ENCODE measurements at regions not wholly inside any gene's neighbourhood (a gene's known extent, or its start where the extent isn't known, plus 50 kb on each side); places are given as distances from the start of the nearest gene placed in this dataset.
A peak's percentile ranks its signal among the peaks of the same experiment; 100 is the strongest.

DNA sequence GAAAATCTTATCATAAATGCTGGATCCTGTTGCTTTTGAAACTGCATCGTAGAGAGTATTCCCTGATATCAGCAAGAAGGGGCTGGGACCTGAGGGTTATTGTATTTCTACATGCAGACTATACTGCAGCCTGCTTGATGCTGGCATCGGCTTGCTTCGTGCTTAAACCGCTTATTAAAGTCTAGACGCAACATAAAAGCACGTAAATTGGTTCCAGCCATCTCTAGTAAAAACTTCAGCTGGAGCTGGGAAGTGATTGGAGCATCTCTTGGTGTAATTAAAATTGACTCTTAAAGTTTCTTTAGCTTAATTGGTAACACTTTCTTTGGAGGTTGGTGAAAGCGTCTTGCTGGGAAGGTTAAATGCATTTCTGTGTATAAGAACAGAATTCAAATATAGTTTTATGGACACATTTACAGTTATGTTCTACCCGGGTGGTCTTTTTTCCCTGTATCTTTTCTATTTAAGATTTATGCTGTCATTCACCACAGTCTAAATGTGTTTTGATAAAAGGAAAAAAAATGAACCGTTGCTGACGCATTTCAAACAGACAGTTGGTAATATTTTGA lies 139.0 kb upstream of the JAG1 start:
- no peak overlapping the region for H3K9ac ChIP-seq
- Mint-ChIP-seq H3K4me1 (peaks cover 3% of the 10 kb centered on the region), H3K27me3 (ENCODE audit: insufficient read depth, low read depth) (no peaks in the 10 kb centered on the region), H3K4me3 (no peak overlapping the region), H3K9me3 (peaks cover 3% of the 10 kb centered on the region), H3K36me3 (no peaks in the 10 kb centered on the region), H3K27ac (no peak overlapping the region)
- H3K27me3 ChIP-seq: no peaks in the 10 kb centered on the region
- H2AFZ ChIP-seq (replicated peaks): no peak overlapping the region
- H3F3A ChIP-seq (ENCODE audit: low read depth): no peaks in the 10 kb centered on the region
- H3K79me2 ChIP-seq (ENCODE audit: low read depth): no peaks in the 10 kb centered on the region
- H3K4me1 ChIP-seq: no peaks in the 10 kb centered on the region
- H3K36me3 ChIP-seq: no peaks in the 10 kb centered on the region
- H3K4me2 ChIP-seq: no peak overlapping the region
- no peak for TF ChIP-seq EZH2phosphoT487 (IDR thresholded peaks at IDR 0.05)
- no peak for TF ChIP-seq EZH2 (IDR thresholded peaks at IDR 0.05)
- TF ChIP-seq, protein P1, sequence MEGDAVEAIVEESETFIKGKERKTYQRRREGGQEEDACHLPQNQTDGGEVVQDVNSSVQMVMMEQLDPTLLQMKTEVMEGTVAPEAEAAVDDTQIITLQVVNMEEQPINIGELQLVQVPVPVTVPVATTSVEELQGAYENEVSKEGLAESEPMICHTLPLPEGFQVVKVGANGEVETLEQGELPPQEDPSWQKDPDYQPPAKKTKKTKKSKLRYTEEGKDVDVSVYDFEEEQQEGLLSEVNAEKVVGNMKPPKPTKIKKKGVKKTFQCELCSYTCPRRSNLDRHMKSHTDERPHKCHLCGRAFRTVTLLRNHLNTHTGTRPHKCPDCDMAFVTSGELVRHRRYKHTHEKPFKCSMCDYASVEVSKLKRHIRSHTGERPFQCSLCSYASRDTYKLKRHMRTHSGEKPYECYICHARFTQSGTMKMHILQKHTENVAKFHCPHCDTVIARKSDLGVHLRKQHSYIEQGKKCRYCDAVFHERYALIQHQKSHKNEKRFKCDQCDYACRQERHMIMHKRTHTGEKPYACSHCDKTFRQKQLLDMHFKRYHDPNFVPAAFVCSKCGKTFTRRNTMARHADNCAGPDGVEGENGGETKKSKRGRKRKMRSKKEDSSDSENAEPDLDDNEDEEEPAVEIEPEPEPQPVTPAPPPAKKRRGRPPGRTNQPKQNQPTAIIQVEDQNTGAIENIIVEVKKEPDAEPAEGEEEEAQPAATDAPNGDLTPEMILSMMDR (IDR thresholded peaks at IDR 0.05): no peak
- H3K4me3 ChIP-seq: no peak overlapping the region
- H3K27ac ChIP-seq: no peak overlapping the region
- DNase-seq (ENCODE audit: low spot score): no peak
- no peaks in the 10 kb centered on the region for H4K20me1 ChIP-seq (ENCODE audit: low read depth)
- H3K9me3 ChIP-seq (ENCODE audit: low read depth): no peaks in the 10 kb centered on the region

GRCh38 chr20:10823585-10823984 lies 149.8 kb upstream of the JAG1 start:
- Histone ChIP-seq H3K4me3 (no peak overlapping the region), H3K79me2 (ENCODE audit: low read depth) (no peaks in the 10 kb centered on the region), H3F3A (ENCODE audit: low read depth) (no peaks in the 10 kb centered on the region), H3K27ac (no peak overlapping the region), H3K4me2 (no peak overlapping the region), H3K36me3 (no peaks in the 10 kb centered on the region), H3K9me3 (ENCODE audit: low read depth) (no peaks in the 10 kb centered on the region), H2AFZ (replicated peaks) (no peak overlapping the region), H3K27me3 (no peaks in the 10 kb centered on the region), H3K9ac (no peak overlapping the region), H4K20me1 (ENCODE audit: low read depth) (no peaks in the 10 kb centered on the region), H3K4me1 (no peaks in the 10 kb centered on the region)
- Mint-ChIP-seq H3K27ac (no peak overlapping the region), H3K4me1 (no peaks in the 10 kb centered on the region), H3K36me3 (no peaks in the 10 kb centered on the region), H3K27me3 (ENCODE audit: insufficient read depth, low read depth) (peaks cover 3% of the 10 kb centered on the region), H3K9me3 (peaks cover 10% of the 10 kb centered on the region), H3K4me3 (no peak overlapping the region)
- no peak for DNase-seq (ENCODE audit: low spot score)
- TF ChIP-seq, protein P1 (IDR thresholded peaks at IDR 0.05): no peak

GRCh38 chr20:10824750-10825500 lies 151.1 kb upstream of the JAG1 start:
- peaks cover 3% of the 10 kb centered on the region for H3K27me3 Mint-ChIP-seq (ENCODE audit: insufficient read depth, low read depth)
- no peak overlapping the region for H3K4me3 ChIP-seq
- H3K9me3 Mint-ChIP-seq: peaks cover 10% of the 10 kb centered on the region
- H3K9ac ChIP-seq: no peak overlapping the region
- no peak overlapping the region for H3K4me2 ChIP-seq
- H3F3A ChIP-seq (ENCODE audit: low read depth): no peaks in the 10 kb centered on the region
- H3K9me3 ChIP-seq (ENCODE audit: low read depth): no peaks in the 10 kb centered on the region
- H3K27me3 ChIP-seq: no peaks in the 10 kb centered on the region
- H3K4me3 Mint-ChIP-seq: no peak overlapping the region
- no peaks in the 10 kb centered on the region for H3K36me3 ChIP-seq
- DNase-seq (ENCODE audit: low spot score): peak; percentile 12
- TF ChIP-seq, protein P1 (IDR thresholded peaks at IDR 0.05): no peak
- no peak overlapping the region for H2AFZ ChIP-seq (replicated peaks)
- no peaks in the 10 kb centered on the region for H3K36me3 Mint-ChIP-seq
- H3K4me1 ChIP-seq: no peaks in the 10 kb centered on the region
- no peaks in the 10 kb centered on the region for H4K20me1 ChIP-seq (ENCODE audit: low read depth)
- H3K27ac ChIP-seq: no peak overlapping the region
- no peaks in the 10 kb centered on the region for H3K4me1 Mint-ChIP-seq
- H3K79me2 ChIP-seq (ENCODE audit: low read depth): no peaks in the 10 kb centered on the region
- H3K27ac Mint-ChIP-seq: peak overlapping the region; percentile 62
